CD14-positive monocyte (primary cell): ENCODE measurements at regions not wholly inside any gene's neighbourhood (a gene's known extent, or its start where the extent isn't known, plus 50 kb on each side); places are given as distances from the start of the nearest gene placed in this dataset.

Experiments used
- DNase-seq, 3 donors: peaks; one replicate each; pipeline ENCODE4 v3.0.0-alpha.2; 2011 to 2022
- H2AFZ ChIP-seq: 2 replicates; pipeline ENCODE4 v1.6.0; 2012; ENCODE audit warnings: mild to moderate bottlenecking, low read depth, low read length, inconsistent platforms; ENCODE audit not compliant: insufficient read depth, poor library complexity, severe bottlenecking
- H3K27ac ChIP-seq, 2 donors: 1 replicate in 1 of 2; 2 replicates in 1 of 2; pipeline ENCODE4 v1.5.1; 2012 to 2013; ENCODE audit warnings: low read length in 2 of 2, control low read depth in 1 of 2, inconsistent platforms in 1 of 2, low read depth in 1 of 2, mild to moderate bottlenecking in 1 of 2
- H3K27me3 ChIP-seq, 2 donors: one replicate each; pipeline versions ENCODE4 v1.6.0 to v1.6.1; 2011 to 2013; ENCODE audit warnings: low read length in 2 of 2; ENCODE audit not compliant: control insufficient read depth in 2 of 2, insufficient read depth in 2 of 2
- H3K36me3 ChIP-seq, 2 donors: replicated peaks in 1 of 2; 1 replicate in 1 of 2; 2 replicates in 1 of 2; pipeline versions ENCODE4 v1.5.1 to v1.6.1; 2012 to 2013; ENCODE audit warnings: low read length in 2 of 2, control low read depth in 1 of 2, inconsistent platforms in 1 of 2, mild to moderate bottlenecking in 1 of 2; ENCODE audit not compliant: insufficient read depth in 2 of 2, control insufficient read depth in 1 of 2
- H3K4me1 ChIP-seq, 2 donors: 1 replicate in 1 of 2; 2 replicates in 1 of 2; pipeline versions ENCODE4 v1.5.1 to v1.6.1; 2012 to 2013; ENCODE audit warnings: low read length in 2 of 2, control low read depth in 1 of 2, inconsistent platforms in 1 of 2, mild to moderate bottlenecking in 1 of 2, moderate library complexity in 1 of 2; ENCODE audit not compliant: insufficient read depth in 2 of 2, control insufficient read depth in 1 of 2
- H3K4me2 ChIP-seq: replicated peaks from 2 replicates; pipeline ENCODE3; 2012; ENCODE audit warnings: low read length, moderate library complexity, mild to moderate bottlenecking; ENCODE audit not compliant: poor library complexity, severe bottlenecking; ENCODE audit errors: extremely low read depth
- H3K4me3 ChIP-seq, 3 experiments: fragments of 200-600 bp in 1 of 3; sonication (generic) in 1 of 3; replicated peaks in 1 of 3; 1 replicate in 2 of 3; 2 replicates in 1 of 3; pipeline ENCODE4 v1.5.1; 2011 to 2013; ENCODE audit warnings: low read length in 3 of 3, mild to moderate bottlenecking in 3 of 3, control low read depth in 2 of 3, low read depth in 2 of 3, inconsistent platforms in 1 of 3, moderate library complexity in 1 of 3
- H3K79me2 ChIP-seq: 2 replicates; pipeline ENCODE4 v1.6.0; 2012; ENCODE audit warnings: mild to moderate bottlenecking, control low read depth, inconsistent platforms, low read length, moderate library complexity; ENCODE audit not compliant: insufficient read depth
- H3K9ac ChIP-seq: 2 replicates; pipeline ENCODE4 v1.6.0; 2017; ENCODE audit warnings: low read length, mild to moderate bottlenecking; ENCODE audit not compliant: insufficient read depth, poor library complexity, severe bottlenecking
- H3K9me3 ChIP-seq, 2 donors: replicated peaks in 1 of 2; 1 replicate in 1 of 2; 2 replicates in 1 of 2; pipeline versions ENCODE4 v1.5.1 to v1.6.1; 2012 to 2013; ENCODE audit warnings: low read length in 2 of 2, control low read depth in 1 of 2; ENCODE audit not compliant: control insufficient read depth in 1 of 2, insufficient read depth in 1 of 2
- H4K20me1 ChIP-seq: 2 replicates; pipeline ENCODE4 v1.6.0; 2012; ENCODE audit warnings: mild to moderate bottlenecking, low read length, control low read depth, moderate library complexity; ENCODE audit not compliant: insufficient read depth
- H3K27ac Mint-ChIP-seq, 7 donors: one replicate each; pipeline ENCODE4 v1.8.0; 2020; ENCODE audit warnings: mild to moderate bottlenecking in 7 of 7, mixed read lengths in 7 of 7, moderate library complexity in 6 of 7, inconsistent platforms in 2 of 7
- H3K27me3 Mint-ChIP-seq, 3 donors: one replicate each; pipeline ENCODE4 v1.8.0; 2021 to 2022; ENCODE audit warnings: low read depth in 3 of 3, mild to moderate bottlenecking in 3 of 3, mixed read lengths in 3 of 3, moderate library complexity in 3 of 3, inconsistent platforms in 1 of 3
- H3K36me3 Mint-ChIP-seq, 2 donors: one replicate each; pipeline ENCODE4 v1.8.0; 2020; ENCODE audit warnings: mixed read lengths in 2 of 2, inconsistent platforms in 1 of 2, mild to moderate bottlenecking in 1 of 2
- H3K4me1 Mint-ChIP-seq: one replicate; pipeline ENCODE4 v1.8.0; 2020; ENCODE audit warnings: mild to moderate bottlenecking, mixed read lengths
- H3K4me3 Mint-ChIP-seq, 2 donors: one replicate each; pipeline ENCODE4 v1.8.0; 2020; ENCODE audit warnings: mild to moderate bottlenecking in 2 of 2, mixed read lengths in 2 of 2, moderate library complexity in 1 of 2
- H3K9me3 Mint-ChIP-seq, 7 donors: one replicate each; pipeline ENCODE4 v1.8.0; 2020 to 2022; ENCODE audit warnings: mixed read lengths in 7 of 7, mild to moderate bottlenecking in 6 of 7, moderate library complexity in 6 of 7, inconsistent platforms in 2 of 7
- WGBS: methylation state at CpG from one replicate; pipeline ENCODE4 v1.1.5; 2013; ENCODE audit warnings: missing lambda C conversion rate; ENCODE audit not compliant: insufficient coverage; 5-methylcytosine and 5-hydroxymethylcytosine counted together
- intact Hi-C, 2 donors: fragments of 100-400 bp; cut with micrococcal nuclease; formaldehyde crosslinking; loops; one replicate each; pipeline versions ENCODE4 v1.15.0 to v1.15.1; 2023
- TF ChIP-seq, protein P1 (sequence below): fragments of 200-600 bp; IDR thresholded peaks from one replicate; pipeline ENCODE4 v1.8.0; 2022; ENCODE audit warnings: antibody characterized with exemption, mild to moderate bottlenecking

DNA sequence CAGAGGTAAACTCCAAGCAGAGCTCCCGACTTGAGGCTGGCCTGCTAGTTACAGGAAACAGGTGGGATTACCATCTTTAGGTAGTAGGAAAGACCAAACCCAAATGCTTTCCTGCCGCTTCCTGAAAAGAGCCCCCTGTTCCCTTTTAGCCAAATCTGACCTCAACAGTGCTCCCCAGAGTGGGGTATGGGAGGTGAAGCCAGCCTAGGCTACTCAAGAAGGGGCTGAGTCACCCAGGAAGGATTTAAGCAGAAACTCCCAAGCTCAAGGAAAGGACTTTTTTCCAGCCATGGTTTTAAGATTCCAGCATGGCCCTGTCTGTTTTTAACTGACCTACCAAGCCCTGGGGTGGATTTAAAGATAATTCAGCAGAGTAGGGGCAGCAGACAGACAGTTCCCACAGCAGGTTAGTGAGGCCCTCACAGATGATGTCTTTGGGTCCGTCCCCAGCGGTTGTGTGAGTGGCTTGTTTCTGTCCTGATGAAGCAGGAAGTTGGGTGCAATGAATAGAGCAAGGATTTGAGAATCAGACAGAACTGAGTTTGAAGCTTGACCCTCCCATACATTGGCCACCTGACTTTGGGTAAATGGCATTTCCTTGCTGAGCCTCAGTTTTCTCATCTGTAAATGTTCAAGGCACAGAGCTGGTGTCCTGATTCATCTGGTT, 76.9 kb upstream of the MAFB start:
- Histone ChIP-seq H3K36me3 (no peaks in the 10 kb centered on the region), H3K79me2 (no peaks in the 10 kb centered on the region), H3K4me1 (peaks cover 61 to 63% of the 10 kb centered on the region in 2 donors), H3K4me2 (peak overlapping the region; percentile 44), H2AFZ (peak overlapping the region; percentile 62), H3K4me3 (no peak overlapping the region), H3K27me3 (no peaks in the 10 kb centered on the region), H3K9ac (peak overlapping the region; percentile 11), H3K27ac (peak overlapping the region; percentile 13 to 54), H3K9me3 (no peaks in the 10 kb centered on the region), H4K20me1 (no peaks in the 10 kb centered on the region)
- Mint-ChIP-seq H3K9me3 (no peaks in the 10 kb centered on the region), H3K36me3 (no peaks in the 10 kb centered on the region), H3K4me1 (peaks cover 65% of the 10 kb centered on the region), H3K27me3 (peaks cover 0 to 4% (median 2%) of the 10 kb centered on the region in 3 donors), H3K4me3 (no peak overlapping the region), H3K27ac (peak overlapping the region in 6 of 7 donors; percentile 22 to 85 (median 52))
- 0% methylated on average over 1 of the region's 4 CpGs for WGBS
- TF ChIP-seq, protein P1, sequence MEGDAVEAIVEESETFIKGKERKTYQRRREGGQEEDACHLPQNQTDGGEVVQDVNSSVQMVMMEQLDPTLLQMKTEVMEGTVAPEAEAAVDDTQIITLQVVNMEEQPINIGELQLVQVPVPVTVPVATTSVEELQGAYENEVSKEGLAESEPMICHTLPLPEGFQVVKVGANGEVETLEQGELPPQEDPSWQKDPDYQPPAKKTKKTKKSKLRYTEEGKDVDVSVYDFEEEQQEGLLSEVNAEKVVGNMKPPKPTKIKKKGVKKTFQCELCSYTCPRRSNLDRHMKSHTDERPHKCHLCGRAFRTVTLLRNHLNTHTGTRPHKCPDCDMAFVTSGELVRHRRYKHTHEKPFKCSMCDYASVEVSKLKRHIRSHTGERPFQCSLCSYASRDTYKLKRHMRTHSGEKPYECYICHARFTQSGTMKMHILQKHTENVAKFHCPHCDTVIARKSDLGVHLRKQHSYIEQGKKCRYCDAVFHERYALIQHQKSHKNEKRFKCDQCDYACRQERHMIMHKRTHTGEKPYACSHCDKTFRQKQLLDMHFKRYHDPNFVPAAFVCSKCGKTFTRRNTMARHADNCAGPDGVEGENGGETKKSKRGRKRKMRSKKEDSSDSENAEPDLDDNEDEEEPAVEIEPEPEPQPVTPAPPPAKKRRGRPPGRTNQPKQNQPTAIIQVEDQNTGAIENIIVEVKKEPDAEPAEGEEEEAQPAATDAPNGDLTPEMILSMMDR: no peak
- DNase-seq: peak in 2 of 3 donors; percentile 47 to 70
- intact Hi-C loops: loop anchor here in 1 of 2 donors (2.0 kb wide), 1 partner anchor 17 kb away; no protein-coding TSS in a partner anchor

DNA sequence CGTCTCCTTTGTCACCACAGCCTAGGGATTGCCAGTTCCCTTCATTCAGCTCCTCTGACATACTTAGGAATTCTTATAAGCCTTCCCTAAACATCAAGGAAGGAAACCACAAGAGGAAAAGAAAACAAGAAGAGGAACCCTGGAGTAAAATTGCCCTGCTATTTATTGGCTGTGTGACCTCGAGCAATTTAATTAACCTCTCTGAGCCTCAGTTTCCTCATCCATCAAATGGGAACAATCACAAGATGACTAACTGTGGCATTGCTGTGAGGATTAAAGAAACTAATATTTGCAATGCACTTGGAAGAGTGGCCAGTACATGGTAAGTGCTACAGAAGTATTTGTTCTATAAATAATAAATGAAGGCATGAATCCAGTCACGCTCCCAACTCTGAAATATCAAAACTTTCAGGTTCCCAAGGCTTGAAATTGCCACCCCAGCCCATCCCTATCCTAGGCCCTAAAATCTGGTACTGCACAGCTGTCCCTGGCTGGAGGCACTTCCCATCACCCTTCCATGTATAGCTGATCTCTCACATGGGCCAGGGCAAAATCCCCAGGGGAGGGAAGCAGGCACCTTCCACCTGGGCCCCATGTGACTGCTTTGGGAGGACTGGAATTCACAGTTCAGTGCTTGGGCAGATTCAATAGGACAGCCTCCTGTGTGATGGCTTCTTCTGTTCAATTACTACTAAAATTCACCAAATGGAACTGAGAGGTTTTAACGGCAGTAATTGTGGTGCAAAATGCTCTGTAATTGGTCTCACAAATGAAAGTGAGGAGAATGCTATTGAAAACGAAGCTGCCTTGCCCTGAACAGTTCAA, 78.0 kb upstream of the MAFB start:
- TF ChIP-seq, protein P1: no peak
- Histone ChIP-seq H3K27ac (peak overlapping the region in 1 of 2 donors; percentile 54), H3K9ac (no peak overlapping the region), H2AFZ (no peak overlapping the region), H3K4me2 (no peak overlapping the region), H3K27me3 (no peaks in the 10 kb centered on the region), H3K36me3 (no peaks in the 10 kb centered on the region), H3K4me3 (no peak overlapping the region), H3K4me1 (peaks cover 64 to 66% of the 10 kb centered on the region in 2 donors), H3K9me3 (no peaks in the 10 kb centered on the region), H4K20me1 (no peaks in the 10 kb centered on the region), H3K79me2 (no peaks in the 10 kb centered on the region)
- Mint-ChIP-seq H3K4me3 (no peak overlapping the region), H3K27me3 (peaks cover 0 to 4% (median 2%) of the 10 kb centered on the region in 3 donors), H3K36me3 (no peaks in the 10 kb centered on the region), H3K27ac (peak overlapping the region in 3 of 7 donors; percentile 60 to 74 (median 68)), H3K9me3 (no peaks in the 10 kb centered on the region), H3K4me1 (peaks cover 69% of the 10 kb centered on the region)
- 67% methylated on average over 2 of the region's 5 CpGs for WGBS
- DNase-seq: no peak
- intact Hi-C loops: loop anchor here in 1 of 2 donors (2.0 kb wide), 1 partner anchor 16 kb away; no protein-coding TSS in a partner anchor
